ENCODE measurements at regions not wholly inside any gene's neighbourhood (a gene's known extent, or its start where the extent isn't known, plus 50 kb on each side); places are given as distances from the start of the nearest gene placed in this dataset.

DNA sequence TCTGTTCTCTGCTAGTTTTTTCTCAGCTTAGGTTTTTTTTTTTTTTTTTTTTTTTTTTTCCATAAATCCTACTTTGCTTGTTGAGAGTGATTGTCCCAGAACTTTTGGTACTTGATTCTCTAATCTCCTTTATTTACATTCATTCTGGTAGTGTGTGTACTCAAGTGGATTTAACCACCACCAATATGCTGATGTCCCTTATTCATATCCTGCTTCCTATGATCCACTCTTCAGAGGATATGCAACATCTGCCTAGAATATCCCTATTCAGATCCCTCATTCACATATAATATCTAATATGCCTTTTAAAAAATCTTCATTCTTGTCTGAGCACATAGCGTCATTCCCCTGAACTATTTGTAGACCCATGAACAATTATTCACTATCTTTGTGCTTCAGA lies 342.9 kb downstream of the VGLL3 start:
- DNase-seq (ENCODE audit: low read depth, low spot score) (no peak), ATAC-seq (no peak)
- no peaks in the 10 kb centered on the region for H3K27me3 ChIP-seq (ENCODE audit: control insufficient read depth, insufficient read depth, low read length)
- POLR2A ChIA-PET = no interaction called here
- no peaks in the 10 kb centered on the region for H3K36me3 ChIP-seq (ENCODE audit: control insufficient read depth, insufficient read depth, low read length)
- in situ Hi-C loops (cut with HindIII; ENCODE audit: low pct_unique_long_range_greater_than_20kb, low sequenced_read_pairs) (no loop called here), intact Hi-C loops (cut with micrococcal nuclease; ENCODE audit: unreplicated experiment) (no loop called here)
- no peak overlapping the region for H3K27ac ChIP-seq (ENCODE audit: low read length)
- BruUV-seq (replicated peaks) = no TSS peak
- TF ChIP-seq, protein P1, sequence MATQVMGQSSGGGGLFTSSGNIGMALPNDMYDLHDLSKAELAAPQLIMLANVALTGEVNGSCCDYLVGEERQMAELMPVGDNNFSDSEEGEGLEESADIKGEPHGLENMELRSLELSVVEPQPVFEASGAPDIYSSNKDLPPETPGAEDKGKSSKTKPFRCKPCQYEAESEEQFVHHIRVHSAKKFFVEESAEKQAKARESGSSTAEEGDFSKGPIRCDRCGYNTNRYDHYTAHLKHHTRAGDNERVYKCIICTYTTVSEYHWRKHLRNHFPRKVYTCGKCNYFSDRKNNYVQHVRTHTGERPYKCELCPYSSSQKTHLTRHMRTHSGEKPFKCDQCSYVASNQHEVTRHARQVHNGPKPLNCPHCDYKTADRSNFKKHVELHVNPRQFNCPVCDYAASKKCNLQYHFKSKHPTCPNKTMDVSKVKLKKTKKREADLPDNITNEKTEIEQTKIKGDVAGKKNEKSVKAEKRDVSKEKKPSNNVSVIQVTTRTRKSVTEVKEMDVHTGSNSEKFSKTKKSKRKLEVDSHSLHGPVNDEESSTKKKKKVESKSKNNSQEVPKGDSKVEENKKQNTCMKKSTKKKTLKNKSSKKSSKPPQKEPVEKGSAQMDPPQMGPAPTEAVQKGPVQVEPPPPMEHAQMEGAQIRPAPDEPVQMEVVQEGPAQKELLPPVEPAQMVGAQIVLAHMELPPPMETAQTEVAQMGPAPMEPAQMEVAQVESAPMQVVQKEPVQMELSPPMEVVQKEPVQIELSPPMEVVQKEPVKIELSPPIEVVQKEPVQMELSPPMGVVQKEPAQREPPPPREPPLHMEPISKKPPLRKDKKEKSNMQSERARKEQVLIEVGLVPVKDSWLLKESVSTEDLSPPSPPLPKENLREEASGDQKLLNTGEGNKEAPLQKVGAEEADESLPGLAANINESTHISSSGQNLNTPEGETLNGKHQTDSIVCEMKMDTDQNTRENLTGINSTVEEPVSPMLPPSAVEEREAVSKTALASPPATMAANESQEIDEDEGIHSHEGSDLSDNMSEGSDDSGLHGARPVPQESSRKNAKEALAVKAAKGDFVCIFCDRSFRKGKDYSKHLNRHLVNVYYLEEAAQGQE (IDR thresholded peaks at IDR 0.05; ENCODE audit: insufficient read depth in 1 of 2, low read depth in 2 of 2, low read length in 1 of 2) = no peak
- TF ChIP-seq SIN3A (IDR thresholded peaks at IDR 0.05; ENCODE audit: borderline replicate concordance, insufficient read depth, low read depth, low read length) (no peak), TCF7L2 (IDR thresholded peaks at IDR 0.05; ENCODE audit: low read depth, low read length) (no peak), POLR2AphosphoS5 (IDR thresholded peaks at IDR 0.05; ENCODE audit: low read depth, low read length) (no peak)
- TF ChIP-seq, protein P2, sequence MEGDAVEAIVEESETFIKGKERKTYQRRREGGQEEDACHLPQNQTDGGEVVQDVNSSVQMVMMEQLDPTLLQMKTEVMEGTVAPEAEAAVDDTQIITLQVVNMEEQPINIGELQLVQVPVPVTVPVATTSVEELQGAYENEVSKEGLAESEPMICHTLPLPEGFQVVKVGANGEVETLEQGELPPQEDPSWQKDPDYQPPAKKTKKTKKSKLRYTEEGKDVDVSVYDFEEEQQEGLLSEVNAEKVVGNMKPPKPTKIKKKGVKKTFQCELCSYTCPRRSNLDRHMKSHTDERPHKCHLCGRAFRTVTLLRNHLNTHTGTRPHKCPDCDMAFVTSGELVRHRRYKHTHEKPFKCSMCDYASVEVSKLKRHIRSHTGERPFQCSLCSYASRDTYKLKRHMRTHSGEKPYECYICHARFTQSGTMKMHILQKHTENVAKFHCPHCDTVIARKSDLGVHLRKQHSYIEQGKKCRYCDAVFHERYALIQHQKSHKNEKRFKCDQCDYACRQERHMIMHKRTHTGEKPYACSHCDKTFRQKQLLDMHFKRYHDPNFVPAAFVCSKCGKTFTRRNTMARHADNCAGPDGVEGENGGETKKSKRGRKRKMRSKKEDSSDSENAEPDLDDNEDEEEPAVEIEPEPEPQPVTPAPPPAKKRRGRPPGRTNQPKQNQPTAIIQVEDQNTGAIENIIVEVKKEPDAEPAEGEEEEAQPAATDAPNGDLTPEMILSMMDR (IDR thresholded peaks at IDR 0.05) = no peak
- no peaks in the 10 kb centered on the region for H3K4me1 ChIP-seq (ENCODE audit: control insufficient read depth, insufficient read depth, low read length)
- H3K4me3 ChIP-seq (ENCODE audit: low read depth in 2 of 2, low read length in 2 of 2) = no peak overlapping the region
- CTCF ChIA-PET = no interaction called here
- H3K9me3 ChIP-seq (ENCODE audit: control insufficient read depth, insufficient read depth, low read depth, low read length) = no peaks in the 10 kb centered on the region

DNA sequence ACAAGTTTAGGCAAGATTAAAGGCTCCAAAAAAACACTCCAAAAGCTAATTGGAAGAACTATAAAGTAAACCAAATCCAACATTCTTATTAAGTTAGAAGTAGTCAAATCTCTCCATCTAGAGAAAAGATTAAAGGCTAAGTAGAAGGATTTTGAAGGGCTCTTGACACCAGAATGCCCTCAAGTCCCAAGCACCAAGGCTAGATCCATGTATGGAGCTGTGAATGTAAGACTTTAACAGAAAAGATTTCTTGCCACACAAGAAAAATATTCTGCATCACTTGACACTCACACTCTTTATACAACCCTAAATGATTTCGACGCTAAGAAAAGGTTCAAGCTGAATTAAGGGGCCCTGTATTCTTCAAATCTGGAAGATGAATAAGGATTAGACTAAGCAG lies 345.2 kb downstream of the VGLL3 start:
- no peak for DNase-seq (ENCODE audit: low read depth, low spot score)
- CTCF ChIA-PET = no interaction called here
- TF ChIP-seq POLR2AphosphoS5 (IDR thresholded peaks at IDR 0.05; ENCODE audit: low read depth, low read length) (no peak), TCF7L2 (IDR thresholded peaks at IDR 0.05; ENCODE audit: low read depth, low read length) (no peak), SIN3A (IDR thresholded peaks at IDR 0.05; ENCODE audit: borderline replicate concordance, insufficient read depth, low read depth, low read length) (no peak)
- TF ChIP-seq, protein P2 (IDR thresholded peaks at IDR 0.05) = no peak
- TF ChIP-seq, protein P1 (IDR thresholded peaks at IDR 0.05; ENCODE audit: insufficient read depth in 1 of 2, low read depth in 2 of 2, low read length in 1 of 2) = no peak
- intact Hi-C loops (cut with micrococcal nuclease; ENCODE audit: unreplicated experiment) (no loop called here), in situ Hi-C loops (cut with HindIII; ENCODE audit: low pct_unique_long_range_greater_than_20kb, low sequenced_read_pairs) (no loop called here)
- Histone ChIP-seq H3K27me3 (ENCODE audit: control insufficient read depth, insufficient read depth, low read length) (no peaks in the 10 kb centered on the region), H3K27ac (ENCODE audit: low read length) (no peak overlapping the region), H3K9me3 (ENCODE audit: control insufficient read depth, insufficient read depth, low read depth, low read length) (no peaks in the 10 kb centered on the region), H3K4me3 (ENCODE audit: low read depth in 2 of 2, low read length in 2 of 2) (no peak overlapping the region), H3K36me3 (ENCODE audit: control insufficient read depth, insufficient read depth, low read length) (no peaks in the 10 kb centered on the region), H3K4me1 (ENCODE audit: control insufficient read depth, insufficient read depth, low read length) (no peaks in the 10 kb centered on the region)
- no peak for ATAC-seq
- POLR2A ChIA-PET = no interaction called here
- no TSS peak for BruUV-seq (replicated peaks)

Measured in Panc1 (cell line).